Left forelimb (tissue), 1 donor: ENCODE measurements at regions not wholly inside any gene's neighbourhood (a gene's known extent, or its start where the extent isn't known, plus 50 kb on each side); places are given as distances from the start of the nearest gene placed in this dataset.
A peak's percentile ranks its signal among the peaks of the same experiment; 100 is the strongest.

Source experiments
- DNase-seq: peaks from one replicate; pipeline ENCODE4 v3.0.0-alpha.2; 2018; ENCODE audit warnings: low spot score

DNA sequence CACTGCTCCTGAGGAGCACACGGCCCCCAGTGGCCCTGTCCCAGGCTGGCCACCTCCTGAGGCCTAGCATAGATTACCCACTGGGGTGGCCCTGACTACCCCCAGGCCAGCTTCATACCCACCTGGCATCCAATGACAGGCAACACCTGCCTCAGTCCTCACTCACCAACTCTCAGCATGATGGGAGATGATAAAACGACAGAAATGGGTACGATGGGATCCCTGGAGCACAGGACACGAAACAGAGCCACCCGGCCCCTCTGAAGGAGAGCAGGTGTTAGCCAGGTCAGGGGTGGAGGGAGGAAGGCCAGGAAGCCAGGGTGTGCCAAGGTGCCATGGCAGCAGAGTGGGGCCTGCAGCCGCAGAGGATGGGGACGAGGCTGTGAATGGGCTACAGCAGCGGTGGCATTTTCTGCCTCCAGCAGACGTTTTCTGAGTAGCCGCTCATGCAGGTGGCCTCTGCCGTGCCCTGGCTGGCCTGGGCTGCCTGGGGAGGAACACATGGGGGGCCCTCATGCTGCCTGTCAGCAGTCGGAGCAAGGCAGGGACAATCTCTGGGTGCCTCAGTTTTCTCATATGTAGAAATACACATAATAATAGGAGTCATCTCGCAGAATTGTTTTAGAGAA, 50.2 kb upstream of the FGF3 start:
- peak; percentile 20 for DNase-seq

DNA sequence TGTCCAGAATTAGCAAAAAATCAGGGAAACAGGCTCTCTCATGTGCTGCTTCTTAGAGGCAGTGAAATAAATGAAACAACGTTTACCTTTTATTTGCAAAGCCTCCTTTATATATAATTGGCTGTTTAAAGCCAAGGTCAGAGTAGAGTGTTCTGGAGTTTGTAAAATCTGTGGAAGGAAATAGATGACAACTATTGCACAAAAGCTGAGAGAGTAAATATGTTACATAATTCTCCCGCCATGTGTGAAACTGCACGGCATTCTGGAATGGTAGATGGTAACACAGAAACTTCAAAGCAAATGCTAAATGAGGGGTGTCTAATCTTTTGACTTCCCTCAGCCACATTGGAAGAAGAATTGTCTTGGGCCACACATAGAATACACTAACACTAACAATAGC, 51.5 kb upstream of the FGF3 start:
- no peak for DNase-seq

DNA sequence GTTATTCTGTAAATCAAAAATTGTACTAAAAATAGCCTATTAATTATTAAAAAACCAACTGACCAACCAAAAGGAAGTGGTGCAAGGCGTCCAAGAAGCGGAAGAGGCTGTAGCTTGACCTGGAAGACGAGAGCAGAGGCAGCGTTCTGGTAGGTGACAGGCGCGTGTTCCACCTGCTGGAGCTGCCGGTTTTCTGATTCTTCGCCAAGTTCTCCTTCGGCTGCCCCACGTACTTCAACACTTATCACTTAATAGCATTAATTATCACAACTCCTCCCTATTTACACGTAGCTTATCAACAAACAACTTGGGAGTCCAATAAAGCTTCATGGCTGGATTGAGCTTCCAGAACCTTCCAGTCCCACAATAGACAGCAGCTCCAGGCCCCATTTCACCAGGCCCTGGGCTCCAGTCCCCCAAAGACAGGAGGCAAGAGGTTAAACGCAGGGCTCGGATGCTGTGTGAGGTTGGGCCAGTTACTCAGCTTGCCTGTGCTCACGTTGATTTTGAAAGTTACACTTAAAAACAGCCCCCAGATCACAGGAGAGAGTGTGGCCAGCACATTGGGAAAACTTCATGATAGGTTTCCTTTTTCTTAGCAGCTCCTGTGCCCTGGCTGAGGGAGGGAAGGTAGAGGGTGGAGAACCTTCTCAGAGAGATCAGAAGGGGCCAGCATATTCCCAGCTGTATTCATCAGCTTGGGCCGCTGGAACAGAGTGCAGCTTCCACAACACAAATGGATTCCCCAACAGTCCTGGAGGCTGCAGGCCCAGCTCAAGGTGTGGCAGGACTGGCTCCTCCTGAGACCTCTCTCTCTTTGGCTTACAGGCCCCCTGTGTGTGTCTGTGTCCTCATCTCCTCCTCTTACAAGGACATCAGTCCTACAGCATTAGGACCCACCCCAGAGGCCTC, 54.2 kb upstream of the FGF3 start:
- DNase-seq, result peak; percentile 14

DNA sequence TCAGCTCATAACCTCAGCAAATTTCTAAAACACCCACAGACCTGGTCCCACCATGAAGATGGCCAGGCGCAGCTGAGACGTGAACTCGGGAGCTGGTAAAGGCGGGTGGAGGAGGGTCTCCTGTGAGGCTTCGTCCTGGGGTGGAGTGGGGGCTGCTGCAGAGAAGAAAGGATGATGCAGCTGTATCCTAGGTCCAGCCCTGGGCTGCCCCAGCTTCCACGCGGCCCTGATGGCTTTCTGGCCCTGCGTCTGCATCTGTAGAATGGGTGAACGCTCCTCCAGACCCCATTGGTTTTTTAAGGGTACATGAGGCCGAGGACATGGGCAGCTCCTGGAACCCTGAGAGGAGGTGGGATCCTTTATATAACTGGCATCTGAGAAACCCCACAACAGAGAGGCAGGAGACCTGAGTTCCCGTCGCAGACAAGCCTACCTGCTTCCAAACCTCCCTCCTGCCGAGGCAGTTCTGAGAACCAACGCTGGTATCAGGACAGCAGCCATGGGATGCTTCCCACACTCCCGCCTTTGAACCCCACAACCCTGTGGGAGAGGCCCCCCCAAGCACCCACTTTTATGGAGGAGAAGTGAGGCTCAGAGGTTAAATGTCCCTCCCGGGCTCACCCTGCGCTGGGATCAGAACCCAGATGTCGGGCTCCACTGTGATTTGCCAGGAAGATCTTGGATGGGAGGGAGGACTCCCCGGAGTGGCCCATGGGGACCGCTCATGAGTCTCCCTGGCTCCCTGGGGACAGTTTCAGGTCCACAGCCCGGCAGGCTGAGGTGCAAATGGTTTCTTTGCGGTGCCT, 55.2 kb upstream of the FGF3 start:
- DNase-seq, result peak; percentile 36

DNA sequence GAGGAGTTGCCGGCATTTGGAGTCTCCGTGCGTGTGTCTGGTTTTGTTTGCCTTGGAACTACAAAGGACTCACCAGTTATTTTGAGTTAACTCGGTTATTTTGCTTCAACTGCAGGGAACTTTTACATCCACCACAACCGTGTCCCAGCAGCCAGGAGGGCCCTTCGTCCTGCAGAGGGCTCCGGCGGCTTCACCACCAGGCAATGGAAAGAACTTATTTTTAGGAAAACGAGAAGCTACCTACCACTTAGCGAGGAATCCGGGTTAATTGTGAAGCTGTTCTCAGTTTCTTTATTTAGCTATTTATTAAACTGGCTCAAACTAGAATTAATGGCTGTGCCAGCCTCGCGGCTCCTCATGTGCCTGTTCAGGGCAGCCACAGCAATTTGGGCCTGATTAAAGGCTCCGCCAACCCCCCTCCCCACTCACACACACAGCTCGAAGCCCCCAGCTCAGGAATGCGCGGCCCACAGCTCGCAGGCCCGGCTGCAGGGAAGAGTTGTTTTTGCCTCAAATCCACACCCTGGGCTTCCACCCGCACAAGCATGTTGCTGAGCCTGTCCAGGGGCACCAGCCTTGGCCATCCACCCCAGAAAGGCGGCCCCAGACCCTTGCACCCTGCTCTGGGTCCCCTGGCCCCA, 55.9 kb upstream of the FGF3 start:
- DNase-seq, result peak; percentile 49

DNA sequence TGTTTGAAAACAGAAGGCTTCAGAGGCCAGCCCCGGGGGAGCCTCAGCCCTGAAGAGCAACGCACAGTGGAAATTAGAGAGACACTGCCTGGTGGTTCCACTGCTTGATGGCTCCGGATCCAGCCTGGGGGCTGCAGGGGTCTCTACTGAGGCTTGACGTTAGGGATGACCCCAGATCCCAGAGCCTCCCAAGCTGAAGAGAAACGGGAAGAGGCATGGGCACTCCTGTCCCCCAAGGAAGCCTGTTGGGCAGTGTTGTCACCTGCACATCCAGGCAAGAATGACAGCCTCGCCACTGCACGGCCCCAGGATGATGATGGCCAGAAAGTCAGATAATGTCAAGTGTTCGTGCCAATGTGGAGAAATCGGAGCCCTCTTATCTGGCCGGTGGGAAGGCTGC, 56.8 kb upstream of the FGF3 start:
- peak; percentile 31 for DNase-seq

DNA sequence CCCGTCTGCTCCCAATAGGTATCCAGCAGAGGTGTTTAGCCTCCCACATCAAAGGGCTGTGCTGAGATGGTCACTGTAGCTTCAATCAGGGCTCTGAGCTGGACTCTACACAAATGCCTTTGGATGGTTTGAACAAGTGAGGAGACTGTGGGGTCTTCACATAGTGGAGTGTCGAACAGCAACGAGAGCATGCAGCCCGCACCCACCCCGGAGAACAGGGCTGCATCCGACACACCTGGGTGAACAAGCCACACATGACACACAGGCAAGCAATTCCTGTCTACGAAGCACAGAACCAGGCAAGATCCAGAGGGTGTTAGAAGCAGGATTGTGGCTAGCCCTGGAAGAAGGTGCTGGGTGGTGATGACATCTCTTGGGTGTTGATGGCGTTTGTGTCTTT, 58.0 kb upstream of the FGF3 start:
- peak; percentile 18 for DNase-seq

DNA sequence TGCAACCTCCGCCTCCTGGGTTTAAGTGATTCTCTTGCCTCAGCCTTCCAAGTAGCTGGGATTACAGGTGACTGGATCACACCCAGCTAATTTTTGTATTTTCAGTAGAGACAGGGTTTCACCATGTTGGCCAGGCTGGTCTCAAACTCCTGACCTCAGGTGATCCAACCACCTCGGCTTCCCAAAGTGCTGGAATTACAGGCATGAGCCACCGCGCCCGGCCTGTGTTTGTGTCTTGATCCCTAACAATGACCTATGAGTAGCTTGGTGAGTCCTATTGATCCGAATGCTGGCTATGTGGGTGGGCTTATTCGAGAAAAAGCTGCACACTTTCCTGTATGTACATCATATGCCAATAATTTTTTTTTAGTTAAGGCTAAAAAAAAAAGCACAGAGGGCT, 58.5 kb upstream of the FGF3 start:
- DNase-seq, result peak; percentile 9

DNA sequence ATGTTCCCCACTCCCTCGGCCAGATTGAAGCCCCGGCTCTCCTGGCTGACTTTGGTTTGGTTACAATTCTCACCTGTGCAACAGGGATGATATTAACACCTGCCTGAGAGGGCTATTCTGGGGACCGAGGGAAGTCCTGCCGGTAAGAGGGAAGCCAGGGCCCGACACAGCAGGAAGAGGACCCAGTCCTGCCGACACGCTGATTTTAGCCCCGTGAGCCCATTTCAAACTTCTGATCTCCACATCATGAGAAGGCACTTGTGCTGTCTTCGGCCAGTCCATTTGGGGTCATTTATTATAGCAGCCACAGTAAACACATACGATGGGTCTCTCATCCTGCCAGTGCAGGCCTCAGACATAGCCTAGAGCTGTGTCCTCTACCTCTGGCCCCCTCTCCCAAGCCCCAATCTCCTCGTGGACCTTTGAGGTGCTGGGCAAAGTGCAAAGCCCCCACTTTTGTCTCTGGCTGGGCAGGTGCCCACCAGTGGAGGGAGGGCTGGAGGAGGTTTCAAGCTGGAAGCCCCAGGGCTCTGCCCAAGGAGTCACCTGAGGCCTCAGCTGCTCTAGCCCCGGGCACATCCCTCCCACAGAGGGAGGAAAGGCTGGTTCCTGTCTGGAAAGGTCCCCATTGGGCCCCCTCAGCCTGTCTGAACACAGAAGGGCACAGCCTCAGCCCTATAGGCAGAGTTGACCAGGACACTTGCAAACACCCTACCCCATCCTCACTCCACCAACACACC, 59.1 kb upstream of the FGF3 start:
- peak; percentile 46 for DNase-seq

DNA sequence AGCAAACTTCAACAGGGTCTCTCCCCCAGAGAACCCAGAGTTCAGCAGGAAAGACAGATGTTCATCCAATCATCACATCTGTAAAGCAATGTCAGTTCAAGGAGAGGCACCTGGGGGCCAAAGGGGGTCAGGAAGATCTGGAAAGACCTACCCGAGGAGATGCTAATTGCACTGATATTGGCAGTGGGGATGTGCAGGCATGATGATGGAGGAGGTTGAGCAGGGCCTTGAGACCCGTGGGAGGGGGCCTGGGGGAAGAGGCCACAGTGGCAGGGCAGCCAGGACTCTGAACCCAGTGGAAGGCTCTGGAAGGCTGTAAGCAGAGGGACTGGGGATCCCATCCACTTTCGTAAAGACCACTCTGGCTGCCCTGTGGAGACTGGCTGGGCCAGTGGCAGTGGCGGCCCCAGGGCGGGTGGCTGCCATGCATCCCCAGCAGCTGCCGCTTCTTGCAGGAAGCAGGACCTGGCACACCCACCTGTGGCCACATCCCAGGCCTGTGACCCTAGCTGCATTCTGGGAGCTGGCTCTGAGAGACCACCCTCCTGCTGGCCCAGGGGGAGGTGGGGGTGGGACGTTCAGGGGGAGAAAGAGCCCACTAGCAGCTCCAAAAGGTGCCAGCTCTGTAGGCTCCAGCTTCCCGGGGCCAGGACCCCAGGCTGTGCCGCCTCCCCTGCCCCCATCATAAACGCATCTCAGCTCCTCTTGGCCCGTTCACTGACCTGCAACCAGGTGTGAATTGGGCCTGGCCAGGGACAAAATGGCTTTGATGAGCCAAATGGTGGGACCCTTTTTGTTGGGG, 59.9 kb upstream of the FGF3 start:
- peak; percentile 37 for DNase-seq

DNA sequence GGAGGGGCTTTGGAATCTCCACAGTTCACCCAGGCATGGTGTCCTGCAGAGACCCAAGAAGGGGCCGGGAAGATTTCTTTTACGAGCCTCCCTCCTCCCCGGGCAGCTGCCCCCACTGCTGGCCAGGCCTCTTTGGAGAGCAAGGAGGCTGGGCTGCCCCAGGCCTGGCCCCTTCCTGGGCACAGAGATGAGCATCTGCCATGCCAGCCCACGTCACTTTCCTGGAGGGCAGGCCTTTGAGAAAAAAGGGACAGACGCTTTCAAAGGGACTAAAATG, 60.5 kb upstream of the FGF3 start:
- peak; percentile 44 for DNase-seq

DNA sequence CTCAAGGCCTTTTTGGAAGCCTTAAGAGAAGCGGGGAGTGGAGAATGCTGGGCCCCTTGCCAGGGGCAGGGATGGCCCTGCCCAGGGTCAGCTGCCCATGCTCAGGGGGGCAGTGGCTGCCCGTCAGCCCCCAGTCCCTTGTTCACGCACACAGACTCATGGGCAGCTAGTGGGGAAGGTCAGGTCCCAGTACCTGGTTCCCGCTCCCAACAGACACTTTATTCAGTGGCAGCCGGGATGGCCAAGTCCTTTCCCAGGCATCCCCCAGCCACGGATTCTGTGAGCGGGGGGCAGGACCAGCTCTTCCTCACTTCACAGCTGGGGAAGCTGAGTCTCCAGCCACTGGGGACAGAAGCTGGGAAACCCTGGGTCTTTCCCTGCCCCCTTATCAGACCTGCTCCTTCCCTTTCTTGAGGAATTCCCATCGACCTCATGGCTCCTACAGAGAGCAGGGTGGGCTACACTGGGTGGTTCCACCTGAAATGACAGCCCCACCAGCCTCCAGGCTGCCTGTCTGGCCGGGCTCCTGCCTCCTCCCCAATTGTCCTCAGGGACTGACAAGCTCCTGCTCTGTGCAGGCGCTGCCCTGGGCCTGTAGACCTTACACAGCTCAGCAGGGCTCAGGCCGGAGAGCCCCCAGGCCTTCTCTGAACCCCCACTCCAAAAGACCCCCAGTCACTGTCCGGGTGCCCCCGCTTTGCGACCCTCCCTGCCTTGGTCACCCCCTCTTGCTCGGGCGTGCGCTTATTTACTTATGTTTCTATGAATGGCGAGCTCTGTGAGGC, 61.0 kb upstream of the FGF3 start:
- DNase-seq, result peak; percentile 60

DNA sequence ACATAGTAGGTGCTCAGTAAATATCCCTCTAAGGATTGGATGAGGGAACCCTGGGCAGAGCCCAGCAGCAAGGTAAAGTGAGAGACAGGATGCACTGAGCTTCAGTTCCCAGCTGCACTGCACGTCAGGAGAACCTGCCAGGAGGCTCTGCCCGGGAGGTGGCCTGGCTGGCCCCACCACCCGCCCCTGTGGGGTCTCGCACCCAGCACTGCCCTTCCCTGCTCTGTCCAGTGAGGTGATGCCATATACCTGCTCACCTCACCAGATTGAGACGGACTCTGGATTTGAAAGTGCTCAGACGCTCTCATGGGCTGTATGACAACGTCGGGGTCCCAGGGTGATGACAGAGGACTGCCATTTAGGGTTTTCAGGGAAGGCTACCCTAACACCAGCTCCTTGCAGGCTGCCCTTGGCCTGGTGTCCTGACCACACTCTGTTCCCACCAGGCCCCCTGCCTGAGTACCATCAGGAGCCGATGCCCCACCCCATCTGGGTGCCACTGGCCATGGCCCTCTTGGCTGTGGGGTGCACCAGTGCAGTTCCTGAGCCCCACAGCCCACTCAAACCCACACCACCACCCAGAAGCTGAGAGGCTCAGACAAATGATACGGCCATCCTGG, 61.7 kb upstream of the FGF3 start:
- no peak for DNase-seq

DNA sequence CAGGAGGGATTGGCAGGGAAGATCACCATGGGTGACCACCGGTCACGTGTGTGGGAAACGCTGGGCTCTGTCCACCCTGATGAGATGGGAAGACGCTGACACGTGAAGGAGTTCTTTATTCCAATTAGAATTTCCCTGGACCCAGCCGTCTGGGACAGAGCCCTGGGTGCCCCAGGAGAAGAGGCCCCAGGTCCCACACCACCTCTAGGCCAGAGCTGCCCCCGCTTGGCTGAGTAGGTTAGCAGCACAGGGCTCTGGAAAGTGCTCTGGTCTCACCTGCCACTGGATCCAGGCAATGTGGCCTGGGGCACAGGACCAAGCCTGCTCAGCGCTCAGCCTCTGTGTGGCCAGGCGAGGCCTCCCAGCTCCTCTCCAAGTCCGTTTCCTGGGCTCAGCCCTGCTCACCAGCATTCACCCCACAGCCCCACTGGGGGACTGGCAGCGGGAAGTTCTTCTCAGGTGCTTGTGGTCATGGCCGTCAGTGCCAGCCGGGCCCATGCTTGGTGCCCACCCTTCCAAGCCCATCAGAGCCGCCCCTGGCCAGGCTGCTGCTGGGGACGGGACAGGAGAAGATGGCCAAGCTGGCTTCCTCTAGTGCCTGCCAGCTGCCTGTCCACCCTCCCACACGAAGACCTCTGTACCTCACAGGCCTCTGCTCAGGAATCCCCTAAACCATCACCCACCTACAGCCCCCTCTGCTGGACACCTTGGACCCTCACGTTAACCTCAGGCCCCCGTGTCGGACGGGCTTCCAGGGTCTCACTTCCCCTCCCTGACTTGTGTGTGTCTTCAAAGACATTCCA, 62.5 kb upstream of the FGF3 start:
- DNase-seq, result no peak

DNA sequence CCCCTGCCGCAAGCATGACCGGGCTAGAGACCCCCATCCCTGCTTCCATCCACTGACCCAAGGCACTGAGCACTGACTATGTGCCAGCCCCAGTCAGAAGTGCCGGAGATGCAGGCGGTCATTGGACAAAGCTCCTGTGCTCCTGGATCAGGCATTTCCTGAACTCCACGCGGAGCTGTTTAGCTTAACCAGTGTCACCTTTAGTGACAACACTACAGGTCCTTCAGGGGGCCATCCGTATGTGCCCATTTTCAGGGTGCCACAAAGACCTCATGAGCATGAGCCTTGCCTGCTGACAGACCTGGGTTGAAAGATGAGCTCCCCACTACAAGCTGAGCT, 63.0 kb upstream of the FGF3 start:
- no peak for DNase-seq

DNA sequence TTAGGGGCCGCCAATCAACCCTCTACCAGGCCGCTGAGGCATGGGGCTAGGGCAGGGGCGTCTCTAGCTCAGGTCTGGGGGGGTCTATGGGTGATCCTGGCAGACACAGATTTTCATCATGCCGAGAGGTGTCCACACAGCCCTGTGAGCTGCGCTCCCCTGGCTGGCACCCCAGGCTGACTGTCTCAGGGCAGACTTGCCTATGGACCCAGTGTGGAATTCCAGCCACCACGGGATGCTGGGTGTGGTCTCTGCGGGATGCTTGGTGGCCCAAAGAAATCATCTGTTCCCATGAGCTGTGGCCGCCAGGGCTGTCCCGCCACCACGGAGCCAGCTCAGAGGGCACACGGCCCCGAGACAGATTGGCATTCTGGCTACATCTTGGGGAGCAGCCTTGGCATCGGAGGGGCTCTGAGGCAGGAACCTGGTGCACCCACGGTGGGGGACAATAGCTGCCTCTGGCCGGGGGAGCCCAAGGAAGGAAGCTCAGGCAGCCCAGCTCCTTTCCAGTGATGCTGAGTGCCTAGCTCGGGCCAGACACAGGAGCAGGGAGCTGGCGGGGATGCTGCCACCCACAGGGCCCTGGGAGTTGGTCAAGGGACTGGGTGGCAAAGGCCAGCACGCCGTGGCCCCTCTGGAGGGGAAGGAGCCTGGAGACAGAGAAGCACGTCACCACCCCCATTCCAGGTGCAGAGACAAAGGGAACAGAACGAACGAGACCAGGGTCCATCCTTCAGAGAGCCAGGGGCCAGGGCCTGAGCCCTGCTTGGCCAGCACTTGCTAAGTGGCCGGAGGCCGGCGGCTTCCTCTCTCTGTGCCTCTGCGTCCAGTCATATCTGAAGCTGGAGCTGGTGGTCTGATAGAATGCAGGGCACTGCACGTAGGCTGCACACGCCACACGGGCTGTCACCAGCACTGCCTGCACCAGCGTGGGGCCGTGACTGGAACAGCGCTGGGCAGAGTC, 64.4 kb upstream of the FGF3 start:
- no peak for DNase-seq

DNA sequence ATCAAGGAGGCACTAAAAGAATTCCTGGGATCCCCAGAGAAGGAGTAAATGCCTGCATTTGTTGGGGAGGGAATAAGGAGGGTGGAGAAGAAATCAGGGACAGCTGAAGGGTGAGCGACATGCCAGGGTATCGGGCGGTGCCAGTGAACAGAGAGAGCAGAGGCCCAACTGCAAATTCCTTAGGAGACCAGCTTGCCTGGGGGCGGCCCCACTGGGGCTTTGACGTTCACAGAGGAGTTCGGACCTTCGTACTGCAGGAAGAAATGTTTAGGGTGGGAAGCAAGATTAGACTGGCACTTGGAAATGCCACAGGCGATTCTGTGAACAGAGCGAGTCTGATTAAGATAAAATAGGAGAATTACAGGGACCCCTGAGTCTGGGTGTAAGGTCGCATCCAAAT, 65.1 kb upstream of the FGF3 start:
- DNase-seq, result no peak

DNA sequence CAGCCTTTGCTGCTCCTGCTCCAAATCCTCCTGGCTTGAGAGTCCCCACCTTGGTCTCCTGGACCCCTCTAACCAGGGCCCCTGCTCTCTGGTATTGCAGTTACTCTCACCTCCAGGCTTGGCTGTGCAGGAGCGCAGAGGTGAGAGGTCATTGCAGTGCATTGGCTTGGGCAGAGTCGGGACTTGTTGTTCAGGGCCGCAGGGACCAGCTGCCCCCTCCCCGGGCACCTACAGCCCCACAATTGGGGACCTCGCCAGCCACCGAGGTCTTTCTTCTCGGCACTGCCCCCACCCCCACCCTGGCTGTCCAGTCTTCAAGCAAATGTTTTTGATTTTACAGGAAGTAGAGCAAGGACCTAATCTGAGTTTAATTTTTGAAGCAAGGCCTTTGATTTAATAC, 65.5 kb upstream of the FGF3 start:
- no peak for DNase-seq
